B cell (primary cell): ENCODE measurements at regions not wholly inside any gene's neighbourhood (a gene's known extent, or its start where the extent isn't known, plus 50 kb on each side); places are given as distances from the start of the nearest gene placed in this dataset.

ENCODE experiments used
- ATAC-seq: fragments of 200-7000 bp; cut with Tn5 transposase; one replicate; pipeline ENCODE4 v1.10.0; 2021; ENCODE audit warnings: low read depth, mild to moderate bottlenecking, moderate number of reproducible peaks, moderate library complexity
- CTCF ChIA-PET: fragments of 350-600 bp; sonication (Branson Sonifier 250); formaldehyde crosslinking; loops from one replicate; lab custom pipeline; 2021; ENCODE audit warnings: antibody characterized with exemption, inconsistent platforms; lab: Charles Lee
- POLR2A ChIA-PET: fragments of 350-600 bp; sonication (Branson Sonifier 250); formaldehyde crosslinking; loops from one replicate; lab custom pipeline; 2021; ENCODE audit warnings: antibody characterized with exemption; lab: Charles Lee
- DNase-seq: peaks from one replicate; pipeline ENCODE4 v3.0.0; 2013
- H2AFZ ChIP-seq: 2 replicates; pipeline ENCODE4 v1.6.1; 2012; ENCODE audit warnings: mild to moderate bottlenecking, low read depth, low read length; ENCODE audit not compliant: insufficient read depth, poor library complexity, severe bottlenecking
- H3K27ac ChIP-seq, 2 donors: 1 replicate in 1 of 2; 2 replicates in 1 of 2; pipeline ENCODE4 v1.5.1; 2012 to 2013; ENCODE audit warnings: low read length in 2 of 2, mild to moderate bottlenecking in 2 of 2, moderate library complexity in 1 of 2
- H3K27me3 ChIP-seq, 4 experiments: fragments of 200-600 bp in 1 of 4; sonication (generic) in 1 of 4; replicated peaks in 1 of 4; 1 replicate in 2 of 4; 2 replicates in 2 of 4; pipeline versions ENCODE4 v1.6.1 to v1.7.0; 2013 to 2016; ENCODE audit warnings: low read length in 3 of 4, mild to moderate bottlenecking in 2 of 4, mixed read lengths in 1 of 4, moderate library complexity in 1 of 4; ENCODE audit not compliant: insufficient read depth in 4 of 4, control insufficient read depth in 3 of 4; ENCODE audit errors: control extremely low read depth in 1 of 4
- H3K36me3 ChIP-seq, 2 experiments: replicated peaks in 1 of 2; 1 replicate in 1 of 2; 2 replicates in 1 of 2; pipeline versions ENCODE4 v1.6.1 to v1.7.1; 2013; ENCODE audit warnings: low read length in 1 of 2; ENCODE audit not compliant: insufficient read depth in 2 of 2, control insufficient read depth in 1 of 2; ENCODE audit errors: control extremely low read depth in 1 of 2, extremely low read depth in 1 of 2
- H3K4me1 ChIP-seq, 2 donors: fragments of 200-600 bp in 1 of 2; sonication (generic) in 1 of 2; 1 replicate in 1 of 2; 2 replicates in 1 of 2; pipeline versions ENCODE4 v1.5.1 to v1.6.1; 2013 to 2017; ENCODE audit warnings: low read length in 2 of 2; ENCODE audit not compliant: control insufficient read depth in 2 of 2, insufficient read depth in 2 of 2
- H3K4me2 ChIP-seq: replicated peaks from 2 replicates; pipeline ENCODE3; 2012; ENCODE audit warnings: mild to moderate bottlenecking, low read depth, low read length; ENCODE audit not compliant: poor library complexity, severe bottlenecking
- H3K4me3 ChIP-seq, 5 experiments: fragments of 200-600 bp in 1 of 5; sonication (generic) in 1 of 5; 1 replicate in 3 of 5; 2 replicates in 2 of 5; pipeline versions ENCODE4 v1.5.1 to v1.7.0; 2011 to 2016; ENCODE audit warnings: low read length in 4 of 5, mild to moderate bottlenecking in 4 of 5, low read depth in 2 of 5, control low read depth in 1 of 5, moderate library complexity in 1 of 5; ENCODE audit not compliant: insufficient read depth in 1 of 5; ENCODE audit errors: control extremely low read depth in 1 of 5, extremely low read depth in 1 of 5
- H3K79me2 ChIP-seq: fragments of 200-600 bp; sonication (generic); one replicate; pipeline ENCODE4 v1.6.0; 2016; ENCODE audit warnings: low read length; ENCODE audit not compliant: control insufficient read depth, insufficient read depth
- H3K9ac ChIP-seq: fragments of 200-600 bp; sonication (generic); 2 replicates; pipeline ENCODE4 v1.6.1; 2017; ENCODE audit warnings: mild to moderate bottlenecking, low read length, moderate library complexity
- H3K9me3 ChIP-seq, 3 donors: one replicate each; pipeline versions ENCODE4 v1.6.1 to v1.7.1; 2013; ENCODE audit warnings: low read length in 2 of 3; ENCODE audit not compliant: control insufficient read depth in 2 of 3, insufficient read depth in 1 of 3; ENCODE audit errors: control extremely low read depth in 1 of 3
- H4K20me1 ChIP-seq: 2 replicates; pipeline ENCODE4 v1.6.0; 2012; ENCODE audit warnings: mild to moderate bottlenecking, low read length; ENCODE audit not compliant: insufficient read depth, control insufficient read depth, poor library complexity, severe bottlenecking
- H3K27ac Mint-ChIP-seq: one replicate; pipeline ENCODE4 v1.8.0; 2021; ENCODE audit warnings: mixed read lengths
- H3K27me3 Mint-ChIP-seq: one replicate; pipeline ENCODE4 v1.8.0; 2021; ENCODE audit warnings: mixed read lengths
- H3K4me1 Mint-ChIP-seq: one replicate; pipeline ENCODE4 v1.8.0; 2021; ENCODE audit warnings: mixed read lengths
- H3K4me3 Mint-ChIP-seq: one replicate; pipeline ENCODE4 v1.8.0; 2021; ENCODE audit warnings: mixed read lengths
- H3K9me3 Mint-ChIP-seq: one replicate; pipeline ENCODE4 v1.8.0; 2022; ENCODE audit warnings: mixed read lengths; ENCODE audit not compliant: insufficient read depth
- CTCF ChIP-seq: fragments of 200-600 bp; IDR thresholded peaks from one replicate; pipeline ENCODE4 v1.8.0; 2022; ENCODE audit warnings: antibody characterized with exemption, mild to moderate bottlenecking
- EZH2 ChIP-seq: IDR thresholded peaks from 2 replicates; pipeline ENCODE4 v1.6.1; 2012; ENCODE audit warnings: borderline replicate concordance, low read depth, mild to moderate bottlenecking, moderate library complexity, low read length; ENCODE audit not compliant: insufficient read depth, poor library complexity, severe bottlenecking
- WGBS: methylation state at CpG from one replicate; pipeline ENCODE4 v1.1.5; 2013; ENCODE audit warnings: missing lambda C conversion rate; ENCODE audit not compliant: insufficient coverage; 5-methylcytosine and 5-hydroxymethylcytosine counted together
- intact Hi-C: fragments of 100-400 bp; cut with micrococcal nuclease; formaldehyde crosslinking; loops from one replicate; pipeline ENCODE4 v1.10.0; 2022

- Mint-ChIP-seq H3K4me1 (no peaks in the 10 kb centered on the region), H3K4me3 (no peak overlapping the region), H3K27ac (no peak overlapping the region), H3K27me3 (peaks cover 2% of the 10 kb centered on the region), H3K9me3 (no peaks in the 10 kb centered on the region)
- no peaks in the 10 kb centered on the region for H3K36me3 ChIP-seq
- ATAC-seq (no peak), DNase-seq (no peak)
- H3K4me3 ChIP-seq, result no peak overlapping the region
- no peaks in the 10 kb centered on the region for H3K79me2 ChIP-seq
- no peak overlapping the region for H3K4me2 ChIP-seq
- ChIA-PET CTCF (no interaction called here), POLR2A (no interaction called here)
- intact Hi-C loops, result no loop called here
- H4K20me1 ChIP-seq, result no peaks in the 10 kb centered on the region
- no peak overlapping the region for H3K27ac ChIP-seq
- no peak overlapping the region for H3K9ac ChIP-seq
- TF ChIP-seq CTCF, result no peak
- H3K9me3 ChIP-seq, result peaks cover 0 to 4% (median 0%) of the 10 kb centered on the region in 3 donors
- 25% methylated on average over 1 of the region's 2 CpGs for WGBS
- no peak overlapping the region for H2AFZ ChIP-seq
- no peaks in the 10 kb centered on the region for H3K4me1 ChIP-seq
- no peaks in the 10 kb centered on the region for H3K27me3 ChIP-seq
Observed at GRCh38 chr1:209109001-209109785, 474.3 kb upstream of the CAMK1G start.

DNA sequence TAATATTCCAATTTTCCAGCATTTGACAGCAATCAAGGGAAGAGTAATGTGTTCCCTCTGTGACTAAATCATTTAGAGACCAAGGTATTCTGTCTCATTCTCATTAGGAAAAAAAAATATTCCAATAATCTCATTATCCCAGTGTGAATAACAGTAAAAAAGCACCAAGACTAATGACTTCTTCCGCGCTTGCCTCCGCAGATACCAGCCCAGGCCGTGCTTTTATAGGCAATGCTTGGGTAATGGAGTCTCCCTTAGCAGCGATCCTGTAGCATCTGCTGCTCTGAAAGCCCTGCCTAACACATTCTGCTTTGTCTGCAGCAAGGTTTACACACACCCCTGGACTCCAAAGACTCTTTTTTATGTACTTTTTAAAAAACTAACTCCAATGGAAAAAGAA, 470.0 kb upstream of the CAMK1G start:
- WGBS, result 77% methylated on average over 5 of the region's 5 CpGs
- Histone ChIP-seq H2AFZ (no peak overlapping the region), H3K27me3 (no peaks in the 10 kb centered on the region), H3K4me2 (no peak overlapping the region), H3K9ac (no peak overlapping the region), H3K27ac (no peak overlapping the region), H3K9me3 (no peaks in the 10 kb centered on the region), H3K36me3 (no peaks in the 10 kb centered on the region), H3K79me2 (no peaks in the 10 kb centered on the region), H3K4me1 (no peaks in the 10 kb centered on the region), H4K20me1 (no peaks in the 10 kb centered on the region), H3K4me3 (no peak overlapping the region)
- H3K4me3 Mint-ChIP-seq, result no peak overlapping the region
- no peaks in the 10 kb centered on the region for H3K9me3 Mint-ChIP-seq
- no peak overlapping the region for H3K27ac Mint-ChIP-seq
- peaks cover 2% of the 10 kb centered on the region for H3K27me3 Mint-ChIP-seq
- intact Hi-C loops, result no loop called here
- TF ChIP-seq EZH2 (no peak), CTCF (no peak)
- ATAC-seq (no peak), DNase-seq (no peak)
- CTCF ChIA-PET, result no interaction called here
- POLR2A ChIA-PET, result no interaction called here
- H3K4me1 Mint-ChIP-seq, result no peaks in the 10 kb centered on the region
